Body of pancreas (tissue), 4 donors: ENCODE measurements at regions not wholly inside any gene's neighbourhood (a gene's known extent, or its start where the extent isn't known, plus 50 kb on each side); places are given as distances from the start of the nearest gene placed in this dataset.

ENCODE experiments used
- ATAC-seq: fragments of 150-250 bp; one replicate; pipeline ENCODE4 v1.9.1; 2016
- DNase-seq, 4 donors: peaks; one replicate each; pipeline ENCODE4 v3.0.0-alpha.2; 2019
- H3K27ac ChIP-seq, 4 donors: fragments of 200-600 bp; sonication (generic); 1 replicate in 3 of 4; 2 replicates in 1 of 4; pipeline versions ENCODE4 v1.5.1 to v1.6.1; 2016 to 2019; ENCODE audit warnings: mild to moderate bottlenecking in 1 of 4, mixed read lengths in 1 of 4, moderate library complexity in 1 of 4
- H3K27me3 ChIP-seq, 2 donors: fragments of 200-600 bp; sonication (generic); one replicate each; pipeline ENCODE4 v1.6.0; 2016; ENCODE audit warnings: mild to moderate bottlenecking in 1 of 2
- H3K36me3 ChIP-seq, 2 donors: fragments of 200-600 bp; sonication (generic); replicated peaks in 1 of 2; 2 replicates each; pipeline ENCODE4 v1.5.1; 2016; ENCODE audit warnings: low read depth in 2 of 2; ENCODE audit not compliant: insufficient read depth in 1 of 2
- H3K4me1 ChIP-seq: fragments of 200-600 bp; sonication (generic); one replicate; pipeline ENCODE4 v1.6.0; 2016
- H3K4me3 ChIP-seq, 2 donors: fragments of 200-600 bp; sonication (generic); 1 replicate in 1 of 2; 2 replicates in 1 of 2; pipeline ENCODE4 v1.5.1; 2016 to 2019
- H3K9me3 ChIP-seq, 3 donors: fragments of 200-600 bp; sonication (generic); 1 replicate in 2 of 3; 2 replicates in 1 of 3; pipeline ENCODE4 v1.5.1; 2016
- POLR2A ChIP-seq, 3 donors: fragments of 450-650 bp; IDR thresholded peaks; one replicate each; pipeline ENCODE4 v1.6.1; 2016; ENCODE audit warnings: antibody characterized with exemption in 3 of 3, mild to moderate bottlenecking in 2 of 3
- WGBS, 2 donors: methylation state at CpG; one replicate each; pipeline ENCODE4 v1.1.5; 2017; 5-methylcytosine and 5-hydroxymethylcytosine counted together
- intact Hi-C: fragments of 100-400 bp; cut with DNase I; formaldehyde crosslinking; loops from one replicate; pipeline ENCODE4 v1.15.1; 2023
- TF ChIP-seq, protein P1 (sequence below), 7 experiments: fragments of 450-650 bp in 4 of 7; fragments of 200-600 bp in 3 of 7; sonication (generic) in 3 of 7; IDR thresholded peaks; one replicate each; pipeline ENCODE4 v1.5.1; 2016 to 2019; ENCODE audit warnings: antibody characterized with exemption in 7 of 7

DNA sequence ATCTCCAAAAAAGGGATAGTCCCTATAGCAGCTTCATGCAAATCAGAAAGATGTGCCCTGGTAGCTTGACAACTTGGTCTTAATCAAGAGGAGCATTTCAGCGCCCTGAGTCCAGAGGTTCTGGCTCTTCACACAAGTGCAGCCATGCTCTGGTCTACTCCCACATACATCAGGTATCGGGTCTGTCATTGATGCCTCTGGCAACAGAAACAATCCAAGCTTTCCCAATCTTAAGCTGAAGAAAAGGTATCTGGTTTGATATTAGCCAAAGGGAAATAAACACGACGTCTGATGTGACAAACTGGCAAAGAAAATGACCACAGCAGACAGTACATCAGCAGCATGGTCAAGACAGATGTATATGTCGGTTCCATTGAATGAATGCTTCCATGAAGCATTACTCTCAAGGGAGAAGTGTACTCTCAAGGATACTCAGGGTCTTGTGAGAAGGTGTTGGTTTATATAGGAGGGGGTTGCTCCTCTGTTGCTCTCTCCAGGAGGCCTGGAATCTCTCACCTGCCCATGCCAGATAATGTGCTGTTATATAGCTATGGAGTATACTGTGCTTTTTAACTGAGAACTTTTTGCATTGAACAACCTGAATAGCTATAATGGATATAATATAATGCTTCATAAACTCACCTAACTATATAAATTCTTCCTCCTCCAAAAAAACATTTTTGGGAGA, 879.6 kb upstream of the PCDH10 start:
- no peak for ATAC-seq

DNA sequence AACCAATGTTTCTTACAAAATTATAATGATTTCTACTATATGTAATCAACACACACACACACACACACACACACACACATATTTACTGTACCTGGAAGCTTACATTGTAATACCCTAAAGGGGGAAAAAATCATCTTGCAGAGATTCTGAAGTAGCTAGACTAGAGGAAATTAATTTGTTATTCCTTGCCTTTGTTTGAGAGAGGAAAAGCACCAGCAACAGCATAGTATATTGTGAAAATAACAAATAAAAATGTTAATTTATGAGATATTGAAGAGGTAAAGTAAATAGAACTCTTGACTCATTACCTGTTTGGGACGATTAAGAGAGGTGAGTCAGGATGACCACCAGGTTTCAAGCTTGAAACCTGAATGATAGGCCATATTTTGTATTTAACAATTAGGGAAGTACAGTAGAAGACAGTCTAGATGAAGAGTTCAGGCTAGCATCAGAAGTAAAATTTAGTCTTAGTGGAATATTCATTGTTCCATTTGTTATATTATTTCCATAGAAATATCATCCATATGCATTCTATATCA, 873.4 kb upstream of the PCDH10 start:
- H3K9me3 ChIP-seq: no peaks in the 10 kb centered on the region
- H3K27ac ChIP-seq: no peak overlapping the region
- WGBS, 2 donors: 30 to 32% methylated on average over 1 of the region's 1 CpG
- intact Hi-C loops: no loop called here
- no peak for ATAC-seq
- H3K4me1 ChIP-seq: no peaks in the 10 kb centered on the region
- H3K36me3 ChIP-seq: no peaks in the 10 kb centered on the region
- no peak for DNase-seq
- TF ChIP-seq, protein P1, sequence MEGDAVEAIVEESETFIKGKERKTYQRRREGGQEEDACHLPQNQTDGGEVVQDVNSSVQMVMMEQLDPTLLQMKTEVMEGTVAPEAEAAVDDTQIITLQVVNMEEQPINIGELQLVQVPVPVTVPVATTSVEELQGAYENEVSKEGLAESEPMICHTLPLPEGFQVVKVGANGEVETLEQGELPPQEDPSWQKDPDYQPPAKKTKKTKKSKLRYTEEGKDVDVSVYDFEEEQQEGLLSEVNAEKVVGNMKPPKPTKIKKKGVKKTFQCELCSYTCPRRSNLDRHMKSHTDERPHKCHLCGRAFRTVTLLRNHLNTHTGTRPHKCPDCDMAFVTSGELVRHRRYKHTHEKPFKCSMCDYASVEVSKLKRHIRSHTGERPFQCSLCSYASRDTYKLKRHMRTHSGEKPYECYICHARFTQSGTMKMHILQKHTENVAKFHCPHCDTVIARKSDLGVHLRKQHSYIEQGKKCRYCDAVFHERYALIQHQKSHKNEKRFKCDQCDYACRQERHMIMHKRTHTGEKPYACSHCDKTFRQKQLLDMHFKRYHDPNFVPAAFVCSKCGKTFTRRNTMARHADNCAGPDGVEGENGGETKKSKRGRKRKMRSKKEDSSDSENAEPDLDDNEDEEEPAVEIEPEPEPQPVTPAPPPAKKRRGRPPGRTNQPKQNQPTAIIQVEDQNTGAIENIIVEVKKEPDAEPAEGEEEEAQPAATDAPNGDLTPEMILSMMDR (IDR thresholded peaks at IDR 0.05): no peak
- TF ChIP-seq POLR2A (IDR thresholded peaks at IDR 0.05): no peak
- no peak overlapping the region for H3K4me3 ChIP-seq
- no peaks in the 10 kb centered on the region for H3K27me3 ChIP-seq

More for the DNA sequence above, 879.6 kb upstream of the PCDH10 start:
- TF ChIP-seq, protein P1 (IDR thresholded peaks at IDR 0.05): no peak
- no peak for TF ChIP-seq POLR2A (IDR thresholded peaks at IDR 0.05)
- no peaks in the 10 kb centered on the region for H3K9me3 ChIP-seq
- no peak for DNase-seq
- H3K27me3 ChIP-seq: peaks cover 0 to 3% of the 10 kb centered on the region in 2 donors
- intact Hi-C loops: no loop called here
- H3K27ac ChIP-seq: no peak overlapping the region
- no peaks in the 10 kb centered on the region for H3K4me1 ChIP-seq
- 72 to 76% methylated on average over 5 of the region's 5 CpGs for WGBS, 2 donors
- H3K36me3 ChIP-seq: no peaks in the 10 kb centered on the region
- no peak overlapping the region for H3K4me3 ChIP-seq

DNA sequence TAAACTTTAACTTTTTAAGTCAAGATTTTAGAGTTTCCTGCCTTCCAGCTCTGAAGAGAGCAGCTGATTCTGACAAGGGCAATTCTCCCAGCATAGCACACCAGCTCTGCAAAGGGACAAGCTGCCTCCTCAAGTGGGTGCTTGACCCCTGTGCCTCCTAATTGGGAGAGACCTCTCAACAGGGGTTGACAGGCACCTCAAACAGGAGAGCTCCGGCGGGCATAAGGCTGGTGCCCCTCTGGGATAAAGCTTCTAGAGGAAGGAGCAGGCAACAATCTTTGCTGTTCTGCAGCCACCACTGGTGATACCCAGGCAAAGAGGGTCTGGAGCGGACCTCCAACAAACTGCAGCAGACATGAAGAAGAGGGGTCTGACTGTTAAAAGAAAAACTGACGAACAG, 872.9 kb upstream of the PCDH10 start:
- no peaks in the 10 kb centered on the region for H3K4me1 ChIP-seq
- H3K4me3 ChIP-seq: no peak overlapping the region
- H3K9me3 ChIP-seq: no peaks in the 10 kb centered on the region
- no peak for DNase-seq
- H3K27ac ChIP-seq: no peak overlapping the region
- 77 to 80% methylated on average over 4 of the region's 4 CpGs for WGBS, 2 donors
- H3K27me3 ChIP-seq: no peaks in the 10 kb centered on the region
- TF ChIP-seq, protein P1 (IDR thresholded peaks at IDR 0.05): no peak
- TF ChIP-seq POLR2A (IDR thresholded peaks at IDR 0.05): no peak
- intact Hi-C loops: no loop called here
- no peaks in the 10 kb centered on the region for H3K36me3 ChIP-seq
- no peak for ATAC-seq

DNA sequence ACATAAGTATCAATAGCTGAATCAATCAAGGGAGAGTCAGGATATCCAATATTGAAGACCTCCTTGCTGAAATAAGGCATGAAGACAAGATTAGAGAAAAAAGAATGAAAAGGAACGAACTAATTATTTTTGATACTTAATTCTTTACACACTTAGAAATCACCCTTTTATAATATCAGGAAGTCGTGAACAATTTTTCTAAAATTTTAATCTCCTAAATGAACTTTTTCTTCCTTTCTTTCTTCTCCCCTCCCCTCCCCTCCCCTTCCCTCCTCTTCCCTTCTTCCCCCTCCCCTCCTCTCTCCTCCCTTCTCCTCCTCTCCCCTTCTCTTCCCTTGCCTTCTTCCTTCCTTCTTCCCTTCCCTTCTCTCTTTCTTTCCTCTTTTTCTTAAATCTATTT, 872.1 kb upstream of the PCDH10 start:
- intact Hi-C loops: no loop called here
- Histone ChIP-seq H3K27ac (no peak overlapping the region), H3K9me3 (no peaks in the 10 kb centered on the region), H3K27me3 (no peaks in the 10 kb centered on the region), H3K4me3 (no peak overlapping the region), H3K4me1 (no peaks in the 10 kb centered on the region), H3K36me3 (no peaks in the 10 kb centered on the region)
- ATAC-seq (no peak), DNase-seq (no peak)
- WGBS, 2 donors: 53 to 54% methylated on average over 2 of the region's 2 CpGs
- no peak for TF ChIP-seq POLR2A (IDR thresholded peaks at IDR 0.05)
- TF ChIP-seq, protein P1 (IDR thresholded peaks at IDR 0.05): no peak

DNA sequence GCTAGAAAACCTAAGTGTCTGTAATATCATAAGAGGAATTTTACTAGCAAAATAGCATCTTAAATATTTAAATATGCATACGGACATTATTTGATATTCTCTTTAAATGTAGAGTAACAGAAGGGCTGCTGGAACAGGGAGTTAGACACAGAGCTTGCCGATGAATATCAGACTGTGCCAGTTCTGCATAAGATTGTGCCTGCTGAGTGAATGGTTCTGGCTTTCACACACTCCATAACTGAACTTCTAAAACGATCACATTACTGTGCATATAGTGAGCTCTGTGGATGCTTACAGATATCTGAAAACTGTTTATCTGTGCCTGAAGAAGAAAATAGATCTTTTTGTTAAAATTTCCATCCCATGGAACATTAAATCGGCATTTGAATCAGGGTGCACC, 867.4 kb upstream of the PCDH10 start:
- H3K4me1 ChIP-seq: no peaks in the 10 kb centered on the region
- H3K27ac ChIP-seq: no peak overlapping the region
- WGBS, 2 donors: 56 to 63% methylated on average over 4 of the region's 4 CpGs
- H3K9me3 ChIP-seq: peaks cover 0 to 4% (median 0%) of the 10 kb centered on the region in 3 donors
- no peak for TF ChIP-seq POLR2A (IDR thresholded peaks at IDR 0.05)
- TF ChIP-seq, protein P1 (IDR thresholded peaks at IDR 0.05): no peak
- DNase-seq: no peak
- H3K27me3 ChIP-seq: no peaks in the 10 kb centered on the region
- H3K4me3 ChIP-seq: no peak overlapping the region
- intact Hi-C loops: no loop called here
- no peaks in the 10 kb centered on the region for H3K36me3 ChIP-seq
- no peak for ATAC-seq
